K562 (cell line): ENCODE measurements at regions not wholly inside any gene's neighbourhood (a gene's known extent, or its start where the extent isn't known, plus 50 kb on each side); places are given as distances from the start of the nearest gene placed in this dataset.

Experiments used
- ATAC-seq: fragments of 200-7000 bp; cut with Tn5 transposase; 3 replicates; pipeline ENCODE4 v1.9.1; 2020; ENCODE audit warnings: moderate library complexity
- BruUV-seq: library from RNA; stranded (reverse); fragments of 400-500 nt; replicated peaks from 2 replicates; lab custom pipeline; 2021; lab: Mats Ljungman, UMichigan
- CTCF ChIA-PET: fragments of 300-600 bp; formaldehyde crosslinking; extraction: SDS; loops from one replicate; lab custom pipeline; 2021; ENCODE audit warnings: low intra/inter-chr PET ratio; lab: Yijun Ruan, JAX
- POLR2A ChIA-PET: fragments of 300-600, 350-650 bp; sonication (Branson Sonifier 250); formaldehyde crosslinking; extraction: SDS; loops from one replicate; lab custom pipeline; 2021; ENCODE audit warnings: antibody characterized with exemption, inconsistent platforms; lab: Yijun Ruan, JAX
- DNase-seq, 4 experiments: peaks; one replicate each; pipeline versions ENCODE4 v3.0.0 to v3.0.0-alpha.2; 2011 to 2018; ENCODE audit warnings: low spot score in 3 of 4, mixed read lengths in 3 of 4; ENCODE audit errors: extremely low read depth in 1 of 4
- FAIRE-seq: peaks from 2 replicates; lab custom pipeline; 2011; peaks lifted over from hg19 to GRCh38; lab: Jason Lieb, UNC
- H2AFZ ChIP-seq: 2 replicates; pipeline ENCODE4 v1.6.0; 2011; ENCODE audit warnings: low read depth, low read length, control low read depth, inconsistent platforms
- H3K27ac ChIP-seq: fragments of 200-600 bp; 3 replicates; pipeline ENCODE4 v1.8.0; 2011; ENCODE audit warnings: low read depth, mild to moderate bottlenecking, control low read depth, inconsistent platforms, low read length, moderate library complexity, mixed read lengths; ENCODE audit errors: extremely low read depth
- H3K27me3 ChIP-seq, 2 experiments: fragments of 300-600 bp in 1 of 2; 2 replicates in 1 of 2; 3 replicates in 1 of 2; pipeline versions ENCODE4 v1.6.0 to v1.8.0; 2011; ENCODE audit warnings: inconsistent platforms in 2 of 2, low read length in 2 of 2, mild to moderate bottlenecking in 1 of 2, mixed read lengths in 1 of 2, moderate library complexity in 1 of 2; ENCODE audit not compliant: control insufficient read depth in 2 of 2, insufficient read depth in 2 of 2
- H3K36me3 ChIP-seq: fragments of 300-600 bp; 3 replicates; pipeline ENCODE4 v1.8.0; 2011; ENCODE audit warnings: mild to moderate bottlenecking, low read length, inconsistent platforms; ENCODE audit not compliant: control insufficient read depth, insufficient read depth
- H3K4me1 ChIP-seq, 2 experiments: fragments of 200-600 bp in 1 of 2; replicated peaks in 1 of 2; 2 replicates in 1 of 2; 3 replicates in 1 of 2; pipeline versions ENCODE4 v1.5.1 to v1.8.0; 2011; ENCODE audit warnings: inconsistent platforms in 2 of 2, low read length in 2 of 2, mild to moderate bottlenecking in 1 of 2, mixed read lengths in 1 of 2, moderate library complexity in 1 of 2; ENCODE audit not compliant: control insufficient read depth in 2 of 2, insufficient read depth in 2 of 2
- H3K4me2 ChIP-seq: 2 replicates; pipeline ENCODE4 v1.6.1; 2011; ENCODE audit warnings: low read length, control low read depth, inconsistent platforms, mixed read lengths; ENCODE audit not compliant: insufficient read depth
- H3K4me3 ChIP-seq: fragments of 200-600 bp; sonication (generic), shearing (Covaris generic); 2 replicates; pipeline ENCODE4 v1.5.1; 2016; ENCODE audit warnings: control low read depth, inconsistent platforms
- H3K79me2 ChIP-seq: fragments of 200-600 bp; 3 replicates; pipeline ENCODE4 v1.8.0; 2011; ENCODE audit warnings: low read length, inconsistent platforms; ENCODE audit not compliant: control insufficient read depth, insufficient read depth
- H3K9ac ChIP-seq, 2 experiments: 2 replicates each; pipeline versions ENCODE4 v1.6.0 to v1.6.1; 2011; ENCODE audit warnings: low read depth in 2 of 2, low read length in 2 of 2, control low read depth in 1 of 2, inconsistent platforms in 1 of 2, mild to moderate bottlenecking in 1 of 2, mixed read lengths in 1 of 2; ENCODE audit not compliant: insufficient read depth in 1 of 2
- H3K9me1 ChIP-seq: one replicate; pipeline ENCODE4 v1.6.0; 2011; ENCODE audit warnings: inconsistent platforms, mild to moderate bottlenecking, low read length, moderate library complexity; ENCODE audit not compliant: control insufficient read depth, insufficient read depth
- H3K9me3 ChIP-seq: replicated peaks from 2 replicates; pipeline ENCODE4 v1.5.1; 2011; ENCODE audit warnings: low read depth, low read length, inconsistent platforms; ENCODE audit not compliant: control insufficient read depth, insufficient read depth
- H4K20me1 ChIP-seq: replicated peaks from 2 replicates; pipeline ENCODE4 v1.6.1; 2011; ENCODE audit warnings: low read length, inconsistent platforms, mixed read lengths; ENCODE audit not compliant: control insufficient read depth, insufficient read depth
- CBX2 ChIP-seq: fragments of 200-600 bp; sonication (generic); IDR thresholded peaks from one replicate; pipeline ENCODE4 v1.6.1; 2012; ENCODE audit warnings: mild to moderate bottlenecking, low read length, inconsistent platforms; ENCODE audit not compliant: insufficient read depth, poor library complexity, severe bottlenecking
- CTCFL ChIP-seq: IDR thresholded peaks from 2 replicates; pipeline ENCODE4 v1.6.1; 2011; ENCODE audit warnings: borderline replicate concordance, low read depth, mild to moderate bottlenecking, moderate library complexity, low read length; ENCODE audit not compliant: insufficient read depth, poor library complexity, severe bottlenecking
- MIER1 ChIP-seq: fragments of 450-650 bp; IDR thresholded peaks from 2 replicates; pipeline ENCODE4 v1.6.1; 2016; ENCODE audit warnings: antibody characterized with exemption, mild to moderate bottlenecking, low read depth
- NR0B1 ChIP-seq: fragments of 450-650 bp; IDR thresholded peaks from one replicate; pipeline ENCODE4 v1.6.1; 2018; ENCODE audit warnings: mild to moderate bottlenecking, moderate library complexity; ENCODE audit not compliant: partially characterized antibody
- PTTG1 ChIP-seq: fragments of 450-650 bp; IDR thresholded peaks from 2 replicates; pipeline ENCODE4 v1.6.1; 2016; ENCODE audit warnings: low read depth, mild to moderate bottlenecking, missing genetic modification characterization, missing compliant biosample characterization
- SMAD2 ChIP-seq: fragments of 150-350 bp; IDR thresholded peaks from 2 replicates; pipeline ENCODE4 v1.6.1; 2014; ENCODE audit warnings: low read depth, mild to moderate bottlenecking, low read length
- ZFP36 ChIP-seq: fragments of 150-350 bp; IDR thresholded peaks from 2 replicates; pipeline ENCODE4 v1.6.1; 2018; ENCODE audit warnings: low read length, low read depth; ENCODE audit not compliant: partially characterized antibody
- WGBS: fragments of 100-300 bp; shearing (Covaris generic); methylation state at CpG from one replicate; pipeline ENCODE4 v1.1.6; 2016; ENCODE audit warnings: low coverage, mixed read lengths; ENCODE audit not compliant: insufficient coverage; ENCODE audit errors: missing lambda C conversion rate; 5-methylcytosine and 5-hydroxymethylcytosine counted together
- in situ Hi-C: fragments of 300-500 bp; cut with MboI; formaldehyde crosslinking; loops from 4 replicates; pipeline ENCODE4 v1.15.0; 2018; ENCODE audit warnings: inconsistent platforms, mixed read lengths
- intact Hi-C: fragments of 100-400 bp; cut with micrococcal nuclease; formaldehyde crosslinking; loops from 2 replicates; pipeline ENCODE4 v1.14.2; 2022

GRCh38 chr6:144681334-144681733, 396.2 kb downstream of the UTRN start (continued):
- TF ChIP-seq SMAD2, result no peak

- Histone ChIP-seq H3K27ac (no peak overlapping the region), H3K27me3 (no peaks in the 10 kb centered on the region), H3K9me1 (no peaks in the 10 kb centered on the region), H3K9ac (no peak overlapping the region), H3K4me1 (no peaks in the 10 kb centered on the region), H2AFZ (no peak overlapping the region), H3K9me3 (no peaks in the 10 kb centered on the region), H3K4me3 (no peak overlapping the region), H3K4me2 (no peak overlapping the region), H4K20me1 (no peaks in the 10 kb centered on the region), H3K36me3 (no peaks in the 10 kb centered on the region), H3K79me2 (no peaks in the 10 kb centered on the region)
- DNase-seq (no peak), FAIRE-seq (no peak), ATAC-seq (no peak)
- BruUV-seq, result no TSS peak
- 18% methylated on average over 6 of the region's 6 CpGs for whole genome bisulfite sequencing
- in situ Hi-C loops, result no loop called here
- intact Hi-C loops, result no loop called here
- ChIA-PET CTCF (no interaction called here), POLR2A (no interaction called here)
- TF ChIP-seq MIER1, result no peak
These were observed 398.3 kb downstream of the UTRN start for GRCh38 chr6:144683216-144684070.

- POLR2A ChIA-PET, result no interaction called here
These were observed 403.6 kb downstream of the UTRN start for GRCh38 chr6:144688713-144689112.

More at GRCh38 chr6:144688713-144689112, 403.6 kb downstream of the UTRN start:
- ATAC-seq (no peak), DNase-seq (no peak), FAIRE-seq (no peak)
- Histone ChIP-seq H3K9me1 (no peaks in the 10 kb centered on the region), H2AFZ (no peak overlapping the region), H4K20me1 (no peaks in the 10 kb centered on the region), H3K27me3 (no peaks in the 10 kb centered on the region), H3K4me3 (no peak overlapping the region), H3K79me2 (no peaks in the 10 kb centered on the region), H3K4me2 (no peak overlapping the region), H3K9me3 (no peaks in the 10 kb centered on the region), H3K27ac (no peak overlapping the region), H3K36me3 (no peaks in the 10 kb centered on the region), H3K4me1 (no peaks in the 10 kb centered on the region), H3K9ac (no peak overlapping the region)
- CTCF ChIA-PET, result no interaction called here
- in situ Hi-C loops, result no loop called here
- BruUV-seq, result no TSS peak
- TF ChIP-seq PTTG1 (tag) (no peak), CBX2 (no peak), ZFP36 (no peak), NR0B1 (no peak), CTCFL (no peak)
- intact Hi-C loops, result no loop called here
